Stimulated activated CD4-positive, alpha-beta T cell treated with anti-CD3 and anti-CD28 coated beads, Interleukin-1b, Interleukin-23, amount 100 ng/mL, for 24 hours (primary cell): ENCODE measurements at regions not wholly inside any gene's neighbourhood (a gene's known extent, or its start where the extent isn't known, plus 50 kb on each side); places are given as distances from the start of the nearest gene placed in this dataset.

Source experiments
- DNase-seq, 4 experiments: peaks; one replicate each; pipeline ENCODE4 v3.0.0-alpha.2; 2020; ENCODE audit warnings: low read depth in 4 of 4, low spot score in 1 of 4

GRCh38 chr9:99680191-99680590 lies 141.5 kb upstream of the NR4A3 start:
- DNase-seq: no peak

GRCh38 chr9:99681113-99681512 lies 140.6 kb upstream of the NR4A3 start:
- no peak for DNase-seq

- DNase-seq: no peak
Measured at GRCh38 chr9:99682378-99682777, 139.3 kb upstream of the NR4A3 start.

GRCh38 chr9:99682870-99683269 lies 138.8 kb upstream of the NR4A3 start:
- no peak for DNase-seq

GRCh38 chr9:99690573-99690972 lies 131.1 kb upstream of the NR4A3 start:
- DNase-seq: no peak

- no peak for DNase-seq
Measured at GRCh38 chr9:99693888-99694287, 127.8 kb upstream of the NR4A3 start.

- DNase-seq: no peak
Measured at GRCh38 chr9:99694393-99694792, 127.3 kb upstream of the NR4A3 start.

GRCh38 chr9:99699396-99699795 lies 122.3 kb upstream of the NR4A3 start:
- no peak for DNase-seq

- no peak for DNase-seq
Measured at GRCh38 chr9:99712214-99712613, 109.5 kb upstream of the NR4A3 start.

- DNase-seq: no peak
Measured at GRCh38 chr9:99713838-99714306, 107.8 kb upstream of the NR4A3 start.

- no peak for DNase-seq
Measured at GRCh38 chr9:99718631-99719030, 103.1 kb upstream of the NR4A3 start.

- DNase-seq: no peak
Measured at GRCh38 chr9:99720455-99721050, 101.1 kb upstream of the NR4A3 start.

GRCh38 chr9:99721898-99722297 lies 99.8 kb upstream of the NR4A3 start:
- DNase-seq: no peak

GRCh38 chr9:99722877-99723276 lies 98.8 kb upstream of the NR4A3 start:
- DNase-seq: no peak

GRCh38 chr9:99724640-99725039 lies 97.0 kb upstream of the NR4A3 start:
- no peak for DNase-seq

GRCh38 chr9:99725852-99726251 lies 95.8 kb upstream of the NR4A3 start:
- no peak for DNase-seq

GRCh38 chr9:99726758-99727157 lies 94.9 kb upstream of the NR4A3 start:
- DNase-seq: no peak

GRCh38 chr9:99730062-99730461 lies 91.6 kb upstream of the NR4A3 start:
- no peak for DNase-seq

- no peak for DNase-seq
Measured at GRCh38 chr9:99731950-99732349, 89.7 kb upstream of the NR4A3 start.

GRCh38 chr9:99732715-99733114 lies 89.0 kb upstream of the NR4A3 start:
- no peak for DNase-seq

- no peak for DNase-seq
Measured at GRCh38 chr9:99735041-99735440, 86.6 kb upstream of the NR4A3 start.

- no peak for DNase-seq
Measured at GRCh38 chr9:99736291-99736690, 85.4 kb upstream of the NR4A3 start.

- DNase-seq: no peak
Measured at GRCh38 chr9:99737649-99738048, 84.0 kb upstream of the NR4A3 start.

GRCh38 chr9:99743006-99743405 lies 78.7 kb upstream of the NR4A3 start:
- DNase-seq: no peak
